ENCODE measurements at regions not wholly inside any gene's neighbourhood (a gene's known extent, or its start where the extent isn't known, plus 50 kb on each side); places are given as distances from the start of the nearest gene placed in this dataset.

DNA sequence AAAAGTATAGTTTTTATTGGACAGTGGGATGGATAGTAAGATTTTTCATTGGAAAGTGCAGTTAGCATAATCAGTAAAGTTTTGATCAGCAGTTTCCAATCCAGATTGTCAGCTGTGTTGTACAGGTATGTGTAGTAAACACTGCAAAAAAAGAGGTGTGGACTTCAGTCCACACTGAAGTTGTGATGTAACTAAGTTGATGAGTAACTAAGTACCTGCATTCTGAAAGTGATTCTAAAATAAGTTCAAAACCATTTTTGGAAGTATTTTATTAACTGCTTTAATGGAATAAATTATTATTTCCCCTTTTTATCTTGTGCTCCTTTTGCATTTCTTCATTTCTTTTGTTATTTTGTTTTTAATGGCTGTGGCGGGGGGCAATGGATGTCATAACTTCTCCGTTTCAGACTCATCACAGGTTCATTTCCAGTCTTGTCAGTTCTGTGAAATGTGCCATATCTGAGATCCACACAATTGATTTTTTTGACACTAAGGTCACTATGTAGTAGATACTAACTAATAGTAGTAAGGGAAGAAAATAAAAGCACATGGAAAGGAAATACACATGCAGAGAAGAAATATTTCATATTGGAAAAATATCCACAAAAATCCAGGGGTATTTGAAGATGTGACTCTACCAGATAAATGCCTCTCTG, 247.5 kb downstream of the GABRG1 start:
- H3K36me3 Mint-ChIP-seq (ENCODE audit: low read depth), result no peaks in the 10 kb centered on the region
- no peak overlapping the region for H3K27ac Mint-ChIP-seq
- DNase-seq (ENCODE audit: low spot score), result no peak
- H3K4me1 Mint-ChIP-seq (ENCODE audit: low read depth), result no peaks in the 10 kb centered on the region
- peaks cover 15% of the 10 kb centered on the region for H3K9me3 Mint-ChIP-seq
- H3K4me3 Mint-ChIP-seq, result no peak overlapping the region
- no peaks in the 10 kb centered on the region for H3K27me3 Mint-ChIP-seq (ENCODE audit: low read depth)

DNA sequence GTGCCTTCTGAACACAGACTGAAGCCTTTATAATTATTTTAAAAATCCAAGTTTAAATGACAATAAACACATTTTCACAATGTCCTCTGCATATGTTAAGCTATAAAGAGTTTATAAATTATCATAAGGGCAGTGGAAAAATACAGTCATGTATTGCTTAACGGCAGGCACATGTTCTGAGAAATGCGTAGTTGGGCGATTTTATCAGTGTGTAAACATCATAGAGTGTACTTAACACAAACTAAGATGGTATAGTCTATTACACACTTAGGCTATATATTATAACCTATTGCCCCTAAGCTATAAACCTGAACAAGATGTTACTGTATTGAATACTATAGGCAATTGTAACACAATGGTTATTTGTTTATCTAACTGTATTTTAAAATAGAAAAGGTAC, 254.7 kb downstream of the GABRG1 start:
- no peak overlapping the region for H3K27ac Mint-ChIP-seq
- H3K36me3 Mint-ChIP-seq (ENCODE audit: low read depth), result no peaks in the 10 kb centered on the region
- DNase-seq (ENCODE audit: low spot score), result no peak
- no peaks in the 10 kb centered on the region for H3K27me3 Mint-ChIP-seq (ENCODE audit: low read depth)
- no peak overlapping the region for H3K4me3 Mint-ChIP-seq
- H3K9me3 Mint-ChIP-seq, result peaks cover 20% of the 10 kb centered on the region
- H3K4me1 Mint-ChIP-seq (ENCODE audit: low read depth), result no peaks in the 10 kb centered on the region

DNA sequence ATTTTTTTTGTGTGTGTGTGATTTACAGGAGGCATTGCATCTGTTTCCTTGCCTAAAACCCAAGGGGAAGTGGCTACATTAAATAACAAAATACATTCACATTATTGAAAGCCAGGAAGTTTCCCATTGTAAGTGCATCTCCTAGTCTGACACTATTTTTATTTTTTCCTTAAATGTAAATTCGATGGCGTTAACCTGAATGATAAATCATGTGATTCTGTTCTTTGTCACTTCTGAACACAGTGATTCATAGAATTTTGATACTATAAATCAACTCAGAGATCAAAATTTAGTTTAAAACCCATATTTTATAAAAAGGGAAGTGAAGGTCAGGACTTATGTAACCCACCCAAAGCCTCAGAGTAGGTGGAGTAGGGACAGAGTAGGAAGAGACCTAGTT, 258.1 kb downstream of the GABRG1 start:
- Mint-ChIP-seq H3K27ac (no peak overlapping the region), H3K36me3 (ENCODE audit: low read depth) (no peaks in the 10 kb centered on the region), H3K4me3 (no peak overlapping the region), H3K4me1 (ENCODE audit: low read depth) (no peaks in the 10 kb centered on the region), H3K9me3 (peaks cover 24% of the 10 kb centered on the region), H3K27me3 (ENCODE audit: low read depth) (no peaks in the 10 kb centered on the region)
- no peak for DNase-seq (ENCODE audit: low spot score)

DNA sequence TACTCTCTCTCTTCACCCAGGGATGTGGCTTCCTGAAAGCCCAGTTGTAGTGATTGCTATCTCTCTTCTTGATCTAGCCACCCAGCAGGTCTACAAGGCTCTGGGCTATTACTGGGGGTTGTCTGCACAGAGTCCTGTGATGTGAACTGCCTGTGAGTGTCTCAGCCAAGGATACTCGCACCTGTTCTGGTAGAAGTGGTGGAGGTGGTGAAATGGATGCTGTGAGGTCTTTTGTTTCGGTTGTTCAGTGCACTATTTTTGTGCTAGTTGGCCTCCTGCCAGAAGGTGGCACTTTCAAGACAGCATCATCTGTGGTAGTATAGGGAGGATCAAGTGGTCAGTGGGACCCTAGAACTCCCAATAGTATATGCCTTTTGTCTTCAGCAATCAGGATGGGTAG, 268.0 kb downstream of the GABRG1 start:
- Mint-ChIP-seq H3K27ac (no peak overlapping the region), H3K4me3 (no peak overlapping the region), H3K27me3 (ENCODE audit: low read depth) (no peaks in the 10 kb centered on the region), H3K4me1 (ENCODE audit: low read depth) (no peaks in the 10 kb centered on the region), H3K36me3 (ENCODE audit: low read depth) (no peaks in the 10 kb centered on the region), H3K9me3 (peaks cover 24% of the 10 kb centered on the region)
- DNase-seq (ENCODE audit: low spot score), result no peak

DNA sequence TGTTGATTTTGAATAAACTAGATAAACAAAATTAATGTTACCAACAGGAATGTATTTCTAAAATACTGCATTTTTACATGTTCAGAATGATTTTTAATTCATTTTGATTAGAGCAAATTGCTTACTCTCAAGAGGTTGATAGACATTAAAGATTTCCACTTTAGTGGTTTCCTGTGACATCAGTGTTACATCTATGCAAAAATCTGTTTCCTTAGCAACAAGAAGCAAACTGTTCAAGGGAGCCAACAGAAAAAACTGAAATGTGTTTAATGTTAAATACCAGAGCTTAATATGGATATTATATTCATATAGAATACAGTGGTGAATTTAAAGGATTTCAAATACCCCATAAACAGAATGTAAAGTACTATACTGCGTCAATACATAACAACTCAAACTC, 277.8 kb downstream of the GABRG1 start:
- DNase-seq (ENCODE audit: low spot score), result no peak
- no peak overlapping the region for H3K4me3 Mint-ChIP-seq

DNA sequence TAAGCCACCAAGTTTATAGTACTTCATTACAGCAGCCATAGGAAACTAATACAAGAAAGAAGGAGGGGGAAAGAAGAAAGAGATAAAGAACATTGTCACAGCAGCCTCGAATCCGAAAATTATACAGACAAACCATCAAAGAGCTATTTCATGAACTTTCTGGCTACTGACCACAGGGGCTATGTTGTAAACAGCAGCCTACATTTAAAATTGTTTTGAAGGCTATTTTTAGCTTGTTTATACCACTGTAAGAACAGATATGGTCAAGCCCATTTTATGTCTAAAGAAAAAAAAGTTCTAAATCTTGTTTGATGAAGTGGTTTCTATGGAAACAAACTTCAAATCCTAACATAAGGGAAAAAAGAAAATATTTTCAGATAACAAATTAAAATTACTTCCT, 282.1 kb downstream of the GABRG1 start:
- Mint-ChIP-seq H3K4me3 (no peak overlapping the region), H3K36me3 (ENCODE audit: low read depth) (no peaks in the 10 kb centered on the region), H3K4me1 (ENCODE audit: low read depth) (no peaks in the 10 kb centered on the region), H3K27me3 (ENCODE audit: low read depth) (no peaks in the 10 kb centered on the region), H3K27ac (no peak overlapping the region), H3K9me3 (peaks cover 11% of the 10 kb centered on the region)
- no peak for DNase-seq (ENCODE audit: low spot score)

More for the DNA sequence above, 277.8 kb downstream of the GABRG1 start:
- Mint-ChIP-seq H3K36me3 (ENCODE audit: low read depth) (no peaks in the 10 kb centered on the region), H3K4me1 (ENCODE audit: low read depth) (no peaks in the 10 kb centered on the region), H3K27ac (no peak overlapping the region), H3K27me3 (ENCODE audit: low read depth) (no peaks in the 10 kb centered on the region), H3K9me3 (peaks cover 12% of the 10 kb centered on the region)

DNA sequence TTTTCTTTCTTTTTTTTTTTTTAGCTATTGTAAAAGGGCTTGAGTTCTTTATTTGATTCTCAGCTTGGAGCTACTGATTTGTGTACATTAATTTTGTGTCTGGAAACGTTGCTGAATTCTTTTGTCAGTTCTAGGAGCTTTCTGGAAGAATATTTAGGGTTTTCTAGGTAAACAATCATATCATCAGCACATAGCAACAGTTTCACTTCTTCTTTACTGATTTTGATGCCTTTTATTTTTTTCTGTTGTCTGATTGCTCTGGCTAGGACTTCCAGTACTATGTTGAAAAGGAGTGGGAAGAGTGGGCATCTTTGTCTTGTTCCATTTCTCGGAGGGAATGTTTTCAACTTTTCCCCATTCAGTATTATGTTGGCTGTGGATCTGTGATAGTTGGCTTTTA, 292.2 kb downstream of the GABRG1 start:
- no peak for DNase-seq (ENCODE audit: low spot score)
- H3K9me3 Mint-ChIP-seq, result peaks cover 65% of the 10 kb centered on the region
- no peak overlapping the region for H3K4me3 Mint-ChIP-seq
- H3K27ac Mint-ChIP-seq, result no peak overlapping the region
- H3K4me1 Mint-ChIP-seq (ENCODE audit: low read depth), result no peaks in the 10 kb centered on the region
- H3K36me3 Mint-ChIP-seq (ENCODE audit: low read depth), result no peaks in the 10 kb centered on the region
- H3K27me3 Mint-ChIP-seq (ENCODE audit: low read depth), result no peaks in the 10 kb centered on the region

DNA sequence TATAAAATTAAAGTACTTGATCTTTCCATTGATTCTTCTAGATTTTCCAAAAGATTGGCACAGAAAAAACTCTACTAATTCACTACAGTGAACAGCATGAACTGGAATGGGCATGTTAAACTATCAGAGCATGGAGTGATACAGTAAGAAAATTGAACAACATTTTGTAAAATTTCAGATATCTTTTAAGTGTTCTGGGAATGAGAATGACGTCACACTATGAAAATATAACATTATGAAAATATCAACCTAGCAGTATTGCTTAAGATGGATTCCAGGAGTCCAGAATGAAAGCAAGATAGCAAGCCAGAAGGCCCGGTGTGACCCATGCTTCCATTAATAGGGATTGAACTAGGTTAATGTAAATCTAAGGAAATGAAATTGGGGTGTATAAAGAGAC, 319.9 kb downstream of the GABRG1 start:
- H3K27me3 Mint-ChIP-seq (ENCODE audit: low read depth), result no peaks in the 10 kb centered on the region
- DNase-seq (ENCODE audit: low spot score), result no peak
- no peaks in the 10 kb centered on the region for H3K36me3 Mint-ChIP-seq (ENCODE audit: low read depth)
- peaks cover 24% of the 10 kb centered on the region for H3K9me3 Mint-ChIP-seq
- no peak overlapping the region for H3K27ac Mint-ChIP-seq
- H3K4me1 Mint-ChIP-seq (ENCODE audit: low read depth), result no peaks in the 10 kb centered on the region
- no peak overlapping the region for H3K4me3 Mint-ChIP-seq

DNA sequence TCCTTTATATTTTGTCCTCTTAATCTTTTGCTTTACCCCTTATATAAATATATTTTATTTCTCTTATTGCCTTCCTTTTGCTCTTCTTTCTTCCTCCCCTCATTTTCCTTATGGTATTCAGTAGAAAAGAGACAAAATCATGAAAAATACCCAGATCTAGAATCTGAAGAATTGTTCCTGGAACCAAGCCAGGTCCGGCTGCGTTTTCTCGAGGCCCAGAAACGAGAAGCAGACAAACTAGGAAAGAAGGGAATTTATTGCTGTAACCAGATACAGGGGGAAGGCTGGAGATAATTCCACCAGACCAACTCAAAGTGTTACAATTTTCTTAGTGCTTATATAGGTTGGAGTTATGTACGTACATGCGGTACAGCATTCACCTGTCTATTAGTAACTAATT, 328.7 kb downstream of the GABRG1 start:
- Mint-ChIP-seq H3K9me3 (peaks cover 16% of the 10 kb centered on the region), H3K4me1 (ENCODE audit: low read depth) (no peaks in the 10 kb centered on the region), H3K36me3 (ENCODE audit: low read depth) (no peaks in the 10 kb centered on the region), H3K27ac (no peak overlapping the region), H3K27me3 (ENCODE audit: low read depth) (no peaks in the 10 kb centered on the region), H3K4me3 (no peak overlapping the region)
- DNase-seq (ENCODE audit: low spot score), result no peak

DNA sequence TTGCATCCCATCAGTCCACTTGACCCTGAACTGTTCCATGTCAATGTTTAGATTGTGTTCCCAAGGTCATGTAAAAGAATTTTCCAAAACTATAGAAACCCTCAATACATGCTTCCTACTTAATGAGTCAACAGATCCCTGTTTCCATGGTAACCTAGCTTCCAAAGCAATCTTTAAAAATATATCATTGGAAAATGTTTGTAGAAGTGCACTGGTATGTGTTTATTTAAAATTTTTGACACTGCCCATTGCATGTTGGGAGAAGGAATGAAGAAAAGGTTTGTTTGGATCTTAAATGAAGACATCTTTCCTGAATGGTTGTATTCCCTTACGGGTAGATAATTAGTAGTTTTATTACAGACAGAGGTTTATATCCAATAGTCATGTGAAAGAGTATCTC, 345.3 kb downstream of the GABRG1 start:
- no peaks in the 10 kb centered on the region for H3K4me1 Mint-ChIP-seq (ENCODE audit: low read depth)
- no peak overlapping the region for H3K4me3 Mint-ChIP-seq
- no peak for DNase-seq (ENCODE audit: low spot score)
- H3K27me3 Mint-ChIP-seq (ENCODE audit: low read depth), result no peaks in the 10 kb centered on the region
- no peaks in the 10 kb centered on the region for H3K36me3 Mint-ChIP-seq (ENCODE audit: low read depth)
- no peak overlapping the region for H3K27ac Mint-ChIP-seq
- peaks cover 4% of the 10 kb centered on the region for H3K9me3 Mint-ChIP-seq

DNA sequence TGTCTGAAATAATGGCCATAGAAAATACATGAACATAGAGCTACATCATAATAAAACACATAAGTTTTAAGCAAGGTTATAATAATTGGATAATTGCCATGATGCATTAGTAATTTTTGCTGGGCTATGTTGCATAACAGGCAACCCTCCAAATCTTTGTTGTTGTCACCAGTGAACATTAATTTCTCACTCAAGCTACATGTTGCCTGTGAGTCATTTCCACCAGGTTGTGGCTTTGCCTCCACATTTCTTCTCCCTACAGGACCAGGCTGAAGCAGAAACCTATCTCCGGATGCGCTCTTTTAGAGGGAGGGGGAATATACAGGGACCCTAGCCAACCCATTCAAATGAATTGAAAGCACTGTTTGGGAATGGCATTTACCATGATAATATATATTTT, 347.7 kb downstream of the GABRG1 start:
- Mint-ChIP-seq H3K36me3 (ENCODE audit: low read depth) (no peaks in the 10 kb centered on the region), H3K27me3 (ENCODE audit: low read depth) (no peaks in the 10 kb centered on the region), H3K9me3 (peaks cover 4% of the 10 kb centered on the region), H3K27ac (no peak overlapping the region), H3K4me3 (no peak overlapping the region), H3K4me1 (ENCODE audit: low read depth) (no peaks in the 10 kb centered on the region)
- DNase-seq (ENCODE audit: low spot score), result no peak

DNA sequence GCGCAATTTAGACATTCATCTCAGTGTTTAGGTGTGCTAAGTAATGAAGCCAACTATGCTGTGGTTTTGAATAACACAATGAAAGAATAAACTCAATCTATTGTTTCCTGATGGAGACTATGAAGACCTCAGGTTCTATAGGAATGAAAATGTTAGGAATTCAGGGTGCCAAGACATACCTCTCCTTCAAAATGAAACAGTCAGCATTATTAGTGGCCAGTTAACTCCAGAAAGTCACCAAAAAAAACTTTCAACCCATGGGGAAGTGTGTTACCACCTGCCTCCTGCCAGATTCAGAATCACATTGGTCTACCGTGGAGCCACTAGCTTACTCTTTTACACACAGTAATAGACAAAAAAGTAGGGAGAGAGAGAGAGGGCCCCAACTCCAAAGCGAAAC, 352.9 kb downstream of the GABRG1 start:
- Mint-ChIP-seq H3K27ac (no peak overlapping the region), H3K4me3 (no peak overlapping the region), H3K36me3 (ENCODE audit: low read depth) (no peaks in the 10 kb centered on the region), H3K9me3 (peaks cover 24% of the 10 kb centered on the region), H3K27me3 (ENCODE audit: low read depth) (no peaks in the 10 kb centered on the region), H3K4me1 (ENCODE audit: low read depth) (no peaks in the 10 kb centered on the region)
- no peak for DNase-seq (ENCODE audit: low spot score)

DNA sequence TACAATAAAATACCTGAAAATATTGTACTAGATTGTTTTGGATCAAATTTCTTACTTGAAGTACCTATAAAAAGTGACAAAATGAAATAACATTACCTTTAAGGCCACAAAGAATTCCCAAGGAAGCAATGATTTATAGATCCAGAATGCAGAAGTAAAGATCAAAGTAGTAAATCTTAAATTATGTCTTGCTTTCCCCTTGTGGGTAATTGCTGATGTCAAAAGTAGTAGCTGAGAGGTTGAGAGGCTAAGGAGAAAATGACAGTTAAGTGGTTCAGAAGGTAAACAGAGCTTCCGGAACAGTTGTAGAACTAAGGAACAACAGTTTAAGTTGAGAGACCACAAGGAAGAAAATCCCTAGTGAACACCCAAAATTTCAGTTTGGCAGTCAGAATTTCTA, 358.3 kb downstream of the GABRG1 start:
- no peak overlapping the region for H3K27ac Mint-ChIP-seq
- no peaks in the 10 kb centered on the region for H3K36me3 Mint-ChIP-seq (ENCODE audit: low read depth)
- H3K9me3 Mint-ChIP-seq, result peaks cover 38% of the 10 kb centered on the region
- DNase-seq (ENCODE audit: low spot score), result no peak
- no peaks in the 10 kb centered on the region for H3K27me3 Mint-ChIP-seq (ENCODE audit: low read depth)
- H3K4me3 Mint-ChIP-seq, result no peak overlapping the region
- H3K4me1 Mint-ChIP-seq (ENCODE audit: low read depth), result no peaks in the 10 kb centered on the region

DNA sequence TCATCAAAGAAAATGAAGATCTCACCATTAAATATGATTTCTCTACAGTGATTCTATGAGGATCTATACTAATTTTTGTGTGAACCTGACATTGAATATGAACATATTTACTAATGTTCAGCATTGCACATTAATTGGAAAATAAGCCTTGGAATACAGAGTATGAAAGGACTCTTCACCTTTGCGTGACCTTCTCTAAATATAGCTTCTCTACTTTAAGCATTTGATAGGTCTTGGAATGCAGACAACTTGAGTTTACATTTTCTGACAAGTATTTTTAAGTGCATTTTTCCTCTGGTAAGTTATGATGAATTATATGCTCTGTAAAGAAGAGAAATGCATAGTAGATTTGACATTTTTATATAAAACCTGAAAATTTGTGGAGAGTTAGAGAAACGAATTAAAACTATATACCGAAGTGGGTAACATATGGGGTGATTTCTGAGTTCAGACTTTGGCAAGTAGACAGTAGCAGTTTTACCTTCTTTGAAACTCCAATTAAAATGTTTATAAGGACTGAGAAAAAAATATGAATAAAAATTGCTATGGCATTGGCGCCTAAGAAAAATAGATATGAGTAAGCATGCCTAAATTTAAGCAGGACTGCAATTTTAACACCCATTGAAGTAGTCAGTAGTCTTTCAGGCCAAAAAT, 371.9 kb downstream of the GABRG1 start:
- Mint-ChIP-seq H3K9me3 (peaks cover 20% of the 10 kb centered on the region), H3K27ac (no peak overlapping the region), H3K4me3 (no peak overlapping the region), H3K27me3 (ENCODE audit: low read depth) (no peaks in the 10 kb centered on the region), H3K4me1 (ENCODE audit: low read depth) (no peaks in the 10 kb centered on the region), H3K36me3 (ENCODE audit: low read depth) (no peaks in the 10 kb centered on the region)
- DNase-seq (ENCODE audit: low spot score), result no peak

DNA sequence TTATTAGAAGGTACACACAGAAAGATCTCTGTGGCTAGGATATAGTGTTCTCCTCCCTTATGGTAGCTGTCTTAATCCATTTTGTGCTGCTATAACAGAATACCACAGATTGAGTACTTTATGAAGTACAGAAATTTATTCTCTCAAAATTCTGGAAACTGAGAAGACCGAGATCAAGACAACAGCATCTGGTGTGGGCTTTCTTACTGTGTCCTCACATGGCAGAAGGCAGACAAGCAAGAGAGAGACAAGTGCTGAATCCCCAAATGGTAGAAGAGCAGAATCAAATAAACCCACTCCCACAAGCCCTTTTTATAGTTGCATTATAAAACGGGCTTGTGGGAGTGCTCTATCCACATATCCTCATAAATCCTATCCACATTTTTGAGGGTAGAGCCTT, 373.1 kb downstream of the GABRG1 start:
- H3K27me3 Mint-ChIP-seq (ENCODE audit: low read depth), result no peaks in the 10 kb centered on the region
- no peaks in the 10 kb centered on the region for H3K4me1 Mint-ChIP-seq (ENCODE audit: low read depth)
- no peak overlapping the region for H3K4me3 Mint-ChIP-seq
- peaks cover 20% of the 10 kb centered on the region for H3K9me3 Mint-ChIP-seq
- no peak for DNase-seq (ENCODE audit: low spot score)
- H3K36me3 Mint-ChIP-seq (ENCODE audit: low read depth), result no peaks in the 10 kb centered on the region
- H3K27ac Mint-ChIP-seq, result no peak overlapping the region

Measured in T-helper 2 cell treated with Interferon-gamma antibody and Interleukin-4, amounts not matched to agents 5 μg/mL and 100 μg/mL, for 36 hours (primary cell).